A673 (cell line): ENCODE measurements at regions not wholly inside any gene's neighbourhood (a gene's known extent, or its start where the extent isn't known, plus 50 kb on each side); places are given as distances from the start of the nearest gene placed in this dataset.

Source experiments
- CTCF ChIP-seq: fragments of 300-800, 200-600 bp; sonication (generic); conservative IDR thresholded peaks from 2 replicates; pipeline ENCODE4 v1.5.1; 2017; ENCODE audit warnings: low read depth, mild to moderate bottlenecking, antibody characterized with exemption, low read length, moderate library complexity, mixed read lengths
- EZH2 ChIP-seq: fragments of 200-600 bp; sonication (generic); IDR thresholded peaks from 2 replicates; pipeline ENCODE4 v1.6.1; 2017; ENCODE audit warnings: borderline replicate concordance, low read depth, mild to moderate bottlenecking, mixed read lengths, antibody characterized with exemption, low read length; ENCODE audit not compliant: poor library complexity, severe bottlenecking

DNA sequence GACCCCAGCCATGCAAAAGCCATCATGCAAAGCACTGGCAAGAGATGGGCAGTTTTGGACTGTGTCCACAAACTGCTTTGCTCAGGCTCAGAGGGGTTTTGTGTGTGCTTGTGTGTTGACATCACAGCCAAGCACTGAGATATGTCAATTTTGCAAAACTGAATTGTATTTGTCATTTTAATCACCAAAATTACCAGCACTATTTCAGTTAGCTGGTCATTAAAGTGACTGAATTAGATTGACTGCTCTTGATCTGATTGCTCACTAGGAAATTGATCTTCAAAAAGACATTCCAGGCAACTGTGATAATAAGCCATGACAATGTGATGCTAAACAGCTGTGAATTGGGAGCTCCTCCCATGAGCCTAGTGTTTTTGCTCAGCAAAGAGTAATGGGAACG, 337.3 kb upstream of the GNPDA2 start:
- no peak for TF ChIP-seq CTCF
- TF ChIP-seq EZH2, result no peak
